GM12878 (cell line): ENCODE measurements at regions not wholly inside any gene's neighbourhood (a gene's known extent, or its start where the extent isn't known, plus 50 kb on each side); places are given as distances from the start of the nearest gene placed in this dataset.

Experiments
- ATAC-seq: fragments of 200-7000 bp; cut with Tn5 transposase; 3 replicates; pipeline ENCODE4 v1.9.1; 2020; ENCODE audit warnings: mild to moderate bottlenecking, moderate library complexity
- BruUV-seq: library from RNA; stranded (reverse); fragments of 400-500 nt; replicated peaks from 2 replicates; lab custom pipeline; 2021; lab: Mats Ljungman, UMichigan
- CTCF ChIA-PET: fragments of 300-600 bp; sonication (Branson Sonifier 250); formaldehyde crosslinking; extraction: SDS; loops from one replicate; lab custom pipeline; 2021; ENCODE audit warnings: inconsistent platforms; lab: Yijun Ruan, JAX
- POLR2A ChIA-PET: fragments of 350-600 bp; formaldehyde crosslinking; extraction: SDS; loops from one replicate; lab custom pipeline; 2021; ENCODE audit warnings: inconsistent platforms; lab: Charles Lee
- RAD21 ChIA-PET: fragments of 300-600 bp; sonication (Branson Sonifier 250); formaldehyde crosslinking; loops from one replicate; lab custom pipeline; 2023; ENCODE audit warnings: antibody characterized with exemption; ENCODE audit not compliant: unreplicated experiment; lab: Charles Lee
- SMC1A ChIA-PET: fragments of 300-600 bp; sonication (Branson Sonifier 250); formaldehyde crosslinking; loops from one replicate; lab custom pipeline; 2023; ENCODE audit not compliant: unreplicated experiment, uncharacterized antibody; lab: Charles Lee
- DNase-seq: peaks from one replicate; pipeline ENCODE4 v3.0.0-alpha.2; 2011; ENCODE audit warnings: low read depth, low spot score
- FAIRE-seq: peaks from 3 replicates; lab custom pipeline; 2011; peaks lifted over from hg19 to GRCh38; lab: Jason Lieb, UNC
- H2AFZ ChIP-seq: 2 replicates; pipeline ENCODE4 v1.6.0; 2011; ENCODE audit warnings: low read depth, low read length, control low read depth; ENCODE audit not compliant: control insufficient read depth
- H3K27ac ChIP-seq: 2 replicates; pipeline ENCODE4 v1.5.1; 2011; ENCODE audit warnings: control low read depth; ENCODE audit not compliant: control insufficient read depth, insufficient read depth
- H3K27me3 ChIP-seq, 2 experiments: replicated peaks in 1 of 2; 2 replicates each; pipeline versions ENCODE4 v1.6.0 to v1.6.1; 2011; ENCODE audit warnings: low read length in 1 of 2; ENCODE audit not compliant: control insufficient read depth in 2 of 2, insufficient read depth in 2 of 2
- H3K36me3 ChIP-seq, 2 experiments: 2 replicates each; pipeline ENCODE4 v1.5.1; 2011; ENCODE audit warnings: low read length in 1 of 2; ENCODE audit not compliant: control insufficient read depth in 2 of 2, insufficient read depth in 2 of 2
- H3K4me1 ChIP-seq: 2 replicates; pipeline ENCODE4 v1.6.1; 2011; ENCODE audit warnings: mild to moderate bottlenecking, low read length, moderate library complexity, mixed read lengths; ENCODE audit not compliant: control insufficient read depth, insufficient read depth
- H3K4me2 ChIP-seq: 2 replicates; pipeline ENCODE4 v1.6.0; 2011; ENCODE audit warnings: control low read depth; ENCODE audit not compliant: control insufficient read depth, insufficient read depth
- H3K4me3 ChIP-seq: fragments of 200-600 bp; sonication (generic); 2 replicates; pipeline ENCODE4 v1.5.1; 2016
- H3K79me2 ChIP-seq: 2 replicates; pipeline ENCODE4 v1.6.0; 2011; ENCODE audit warnings: low read length; ENCODE audit not compliant: control insufficient read depth, insufficient read depth
- H3K9ac ChIP-seq: 2 replicates; pipeline ENCODE4 v1.8.0; 2011; ENCODE audit warnings: low read length, control low read depth, mixed read lengths; ENCODE audit not compliant: control insufficient read depth, insufficient read depth
- H3K9me3 ChIP-seq: replicated peaks from 3 replicates; pipeline ENCODE4 v1.5.1; 2011; ENCODE audit warnings: mild to moderate bottlenecking, low read length; ENCODE audit not compliant: control insufficient read depth, insufficient read depth
- H4K20me1 ChIP-seq: 2 replicates; pipeline ENCODE4 v1.6.0; 2011; ENCODE audit not compliant: control insufficient read depth, insufficient read depth
- ATF3 ChIP-seq: IDR thresholded peaks from 2 replicates; pipeline ENCODE4 v1.6.1; 2011; ENCODE audit warnings: low read depth, mild to moderate bottlenecking, low read length, moderate library complexity, borderline replicate concordance; ENCODE audit errors: extremely low read depth
- CHD2 ChIP-seq: IDR thresholded peaks from 2 replicates; pipeline ENCODE4 v1.6.1; 2011; ENCODE audit warnings: low read depth, low read length, improper control_type of control experiment, borderline replicate concordance
- ELK1 ChIP-seq: IDR thresholded peaks from 2 replicates; pipeline ENCODE4 v1.6.1; 2012; ENCODE audit warnings: low read depth, low read length, improper control_type of control experiment
- IRF3 ChIP-seq: fragments of 450-650 bp; IDR thresholded peaks from 2 replicates; pipeline ENCODE4 v1.6.1; 2014; ENCODE audit warnings: mild to moderate bottlenecking
- MTA2 ChIP-seq: fragments of 450-650 bp; IDR thresholded peaks from 2 replicates; pipeline ENCODE4 v1.6.1; 2016; ENCODE audit warnings: low read depth, mild to moderate bottlenecking, moderate library complexity
- NR2C2 ChIP-seq: IDR thresholded peaks from 2 replicates; pipeline ENCODE4 v1.6.1; 2011; ENCODE audit warnings: borderline replicate concordance, low read depth; ENCODE audit not compliant: control insufficient read depth, insufficient read length
- PKNOX1 ChIP-seq: fragments of 450-650 bp; IDR thresholded peaks from 2 replicates; pipeline ENCODE4 v1.6.1; 2016; ENCODE audit warnings: mild to moderate bottlenecking
- SMAD5 ChIP-seq: IDR thresholded peaks from 2 replicates; pipeline ENCODE4 v1.6.1; 2016; ENCODE audit warnings: antibody characterized with exemption, low read depth
- SREBF1 ChIP-seq: IDR thresholded peaks from 2 replicates; pipeline ENCODE4 v1.6.1; 2012; ENCODE audit warnings: mild to moderate bottlenecking, low read length
- TCF3 ChIP-seq: IDR thresholded peaks from 2 replicates; pipeline ENCODE4 v1.6.1; 2012; ENCODE audit warnings: low read depth, mild to moderate bottlenecking, low read length, borderline replicate concordance; ENCODE audit not compliant: insufficient read depth
- TCF7 ChIP-seq: IDR thresholded peaks from 2 replicates; pipeline ENCODE4 v1.6.1; 2014; ENCODE audit warnings: antibody characterized with exemption, borderline replicate concordance
- ZBTB40 ChIP-seq: fragments of 450-650 bp; IDR thresholded peaks from 2 replicates; pipeline ENCODE4 v1.6.1; 2016; ENCODE audit warnings: mild to moderate bottlenecking, moderate library complexity, borderline replicate concordance
- WGBS: methylation state at CpG from one replicate; pipeline ENCODE4 v1.1.6; 2016; ENCODE audit warnings: low lambda C conversion rate; ENCODE audit not compliant: insufficient replicate concordance, insufficient coverage; ENCODE audit errors: missing lambda C conversion rate; 5-methylcytosine and 5-hydroxymethylcytosine counted together
- in situ Hi-C: fragments of 300-500 bp; cut with MboI; formaldehyde crosslinking; loops from 9 replicates; pipeline ENCODE4 v1.14.3; 2018; ENCODE audit warnings: mixed read lengths
- intact Hi-C: fragments of 100-400 bp; cut with micrococcal nuclease; formaldehyde crosslinking; loops from one replicate; pipeline ENCODE4 v1.14.2; 2022; ENCODE audit not compliant: unreplicated experiment

GRCh38 chr7:25562673-25563182 is 334.4 kb upstream of the NPVF start:
- no peak for DNase-seq
- H3K4me1 ChIP-seq, result no peaks in the 10 kb centered on the region
- ChIA-PET SMC1A (no interaction called here), RAD21 (no interaction called here), POLR2A (no interaction called here), CTCF (interaction anchor here (7.8 kb wide), 1 partner anchor 302 kb away, joined by 111 read pairs; no protein-coding TSS in a partner anchor)
- H3K9me3 ChIP-seq, result no peaks in the 10 kb centered on the region
- H3K4me2 ChIP-seq, result no peak overlapping the region
- H3K27ac ChIP-seq, result no peak overlapping the region
- intact Hi-C loops, result no loop called here
- FAIRE-seq, result no peak
- in situ Hi-C loops, result loop anchor here (5.0 to 25.0 kb wide), 2 partner anchors 175 to 300 kb away; no protein-coding TSS in a partner anchor
- no peak for TF ChIP-seq TCF7
- TF ChIP-seq CHD2, result no peak
- TF ChIP-seq SREBF1, result no peak
- TF ChIP-seq NR2C2, result no peak
- TF ChIP-seq ATF3, result no peak
- TF ChIP-seq PKNOX1, result no peak
- no peak for TF ChIP-seq ZBTB40
- no peak for TF ChIP-seq IRF3
- TF ChIP-seq TCF3, result no peak
- TF ChIP-seq SMAD5, result no peak
- no peak for TF ChIP-seq ELK1
- TF ChIP-seq MTA2, result no peak
- no peaks in the 10 kb centered on the region for H3K79me2 ChIP-seq
- 26% methylated on average over 6 of the region's 6 CpGs for WGBS
- H2AFZ ChIP-seq, result no peak overlapping the region
- no peak overlapping the region for H3K4me3 ChIP-seq
- H3K36me3 ChIP-seq, result no peaks in the 10 kb centered on the region
- no peak for ATAC-seq
- H3K27me3 ChIP-seq, result peaks cover 1 to 3% of the 10 kb centered on the region in 2 experiments; a peak in 1 of 4 replicates
- H3K9ac ChIP-seq, result no peak overlapping the region
- no peaks in the 10 kb centered on the region for H4K20me1 ChIP-seq
- BruUV-seq, result no TSS peak
